22Rv1 (cell line): ENCODE measurements at regions not wholly inside any gene's neighbourhood (a gene's known extent, or its start where the extent isn't known, plus 50 kb on each side); places are given as distances from the start of the nearest gene placed in this dataset.

Experiments
- CTCF ChIP-seq: fragments of 450-650 bp; IDR thresholded peaks from 2 replicates; pipeline ENCODE4 v1.5.1; 2017; ENCODE audit warnings: mild to moderate bottlenecking
- ZFX ChIP-seq: fragments of 450-650 bp; IDR thresholded peaks from 2 replicates; pipeline ENCODE4 v1.6.1; 2017; ENCODE audit warnings: antibody characterized with exemption, borderline replicate concordance

GRCh38 chr3:17801131-17801530 lies 58.7 kb upstream of the TBC1D5 start:
- TF ChIP-seq CTCF, result no peak
- TF ChIP-seq ZFX, result no peak
